Chondrocyte (in vitro differentiated cells): ENCODE measurements at regions not wholly inside any gene's neighbourhood (a gene's known extent, or its start where the extent isn't known, plus 50 kb on each side); places are given as distances from the start of the nearest gene placed in this dataset.

Source experiments
- DNase-seq: peaks from one replicate; pipeline ENCODE4 v3.0.0; 2021; ENCODE audit warnings: mixed read lengths, low spot score
- H3K27ac Mint-ChIP-seq: one replicate; pipeline ENCODE4 v1.8.0; 2021; ENCODE audit warnings: mild to moderate bottlenecking, moderate library complexity, mixed read lengths; ENCODE audit not compliant: unreplicated experiment
- H3K27me3 Mint-ChIP-seq: 2 replicates; pipeline ENCODE4 v1.8.0; 2021; ENCODE audit warnings: low read depth, mixed read lengths
- H3K36me3 Mint-ChIP-seq: 2 replicates; pipeline ENCODE4 v1.8.0; 2021; ENCODE audit warnings: low read depth, mixed read lengths
- H3K4me1 Mint-ChIP-seq: 2 replicates; pipeline ENCODE4 v1.8.0; 2021; ENCODE audit warnings: low read depth, mild to moderate bottlenecking, mixed read lengths
- H3K4me3 Mint-ChIP-seq: one replicate; pipeline ENCODE4 v1.8.0; 2021; ENCODE audit warnings: mild to moderate bottlenecking, moderate library complexity, mixed read lengths; ENCODE audit not compliant: unreplicated experiment
- H3K9me3 Mint-ChIP-seq: 2 replicates; pipeline ENCODE4 v1.8.0; 2021; ENCODE audit warnings: low read depth, mixed read lengths
- TF ChIP-seq, protein P1 (sequence below): fragments of 200-600 bp; sonication (generic); IDR thresholded peaks from 2 replicates; pipeline ENCODE4 v1.5.0; 2021; ENCODE audit warnings: antibody characterized with exemption, mild to moderate bottlenecking, moderate library complexity

DNA sequence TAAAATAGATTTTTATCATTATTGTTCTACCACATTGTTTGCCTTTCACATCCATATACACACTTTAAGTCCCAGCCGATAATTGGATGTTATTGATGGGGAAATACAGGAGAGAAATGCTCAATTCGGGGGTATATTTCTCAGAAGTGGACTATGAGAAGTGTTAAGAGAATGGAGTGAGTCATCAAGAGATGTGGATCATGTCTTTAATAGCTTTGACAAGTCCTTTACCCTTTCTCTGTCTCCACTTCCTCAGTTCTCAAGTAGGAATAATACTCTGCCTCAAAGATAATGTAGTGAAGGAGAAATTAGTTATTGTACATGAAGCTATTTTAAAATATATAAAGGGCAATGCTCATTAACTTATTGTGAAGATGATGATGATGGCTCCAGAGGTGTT is 1017.6 kb upstream of the PIK3C3 start:
- Mint-ChIP-seq H3K4me3 (no peak overlapping the region), H3K27ac (no peak overlapping the region), H3K4me1 (no peaks in the 10 kb centered on the region), H3K27me3 (peaks cover 2% of the 10 kb centered on the region), H3K36me3 (no peaks in the 10 kb centered on the region), H3K9me3 (no peaks in the 10 kb centered on the region)
- TF ChIP-seq, protein P1, sequence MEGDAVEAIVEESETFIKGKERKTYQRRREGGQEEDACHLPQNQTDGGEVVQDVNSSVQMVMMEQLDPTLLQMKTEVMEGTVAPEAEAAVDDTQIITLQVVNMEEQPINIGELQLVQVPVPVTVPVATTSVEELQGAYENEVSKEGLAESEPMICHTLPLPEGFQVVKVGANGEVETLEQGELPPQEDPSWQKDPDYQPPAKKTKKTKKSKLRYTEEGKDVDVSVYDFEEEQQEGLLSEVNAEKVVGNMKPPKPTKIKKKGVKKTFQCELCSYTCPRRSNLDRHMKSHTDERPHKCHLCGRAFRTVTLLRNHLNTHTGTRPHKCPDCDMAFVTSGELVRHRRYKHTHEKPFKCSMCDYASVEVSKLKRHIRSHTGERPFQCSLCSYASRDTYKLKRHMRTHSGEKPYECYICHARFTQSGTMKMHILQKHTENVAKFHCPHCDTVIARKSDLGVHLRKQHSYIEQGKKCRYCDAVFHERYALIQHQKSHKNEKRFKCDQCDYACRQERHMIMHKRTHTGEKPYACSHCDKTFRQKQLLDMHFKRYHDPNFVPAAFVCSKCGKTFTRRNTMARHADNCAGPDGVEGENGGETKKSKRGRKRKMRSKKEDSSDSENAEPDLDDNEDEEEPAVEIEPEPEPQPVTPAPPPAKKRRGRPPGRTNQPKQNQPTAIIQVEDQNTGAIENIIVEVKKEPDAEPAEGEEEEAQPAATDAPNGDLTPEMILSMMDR, result no peak
- DNase-seq, result no peak

DNA sequence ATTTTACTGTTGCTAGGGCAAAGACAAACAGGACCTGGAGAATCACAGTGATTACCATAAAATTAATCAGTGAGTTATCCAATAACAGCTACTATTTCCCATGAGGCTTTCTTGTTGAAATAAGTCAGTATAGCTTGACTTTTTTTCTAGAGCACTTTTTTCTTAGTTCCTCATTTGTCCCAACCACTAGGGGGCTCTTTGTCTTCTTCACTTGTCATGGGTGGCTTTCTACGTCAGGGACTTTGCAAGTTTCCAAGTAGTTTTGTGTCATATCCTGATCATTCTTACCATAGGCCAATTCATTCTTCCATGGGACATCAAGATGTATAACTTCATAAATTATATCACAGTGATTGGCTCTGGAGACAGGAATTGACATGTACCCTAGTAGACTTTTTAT is 1019.6 kb upstream of the PIK3C3 start:
- peaks cover 2% of the 10 kb centered on the region for H3K27me3 Mint-ChIP-seq
- no peak overlapping the region for H3K27ac Mint-ChIP-seq
- TF ChIP-seq, protein P1, result peak; percentile 71
- no peak for DNase-seq
- no peaks in the 10 kb centered on the region for H3K9me3 Mint-ChIP-seq
- no peaks in the 10 kb centered on the region for H3K4me1 Mint-ChIP-seq
- H3K4me3 Mint-ChIP-seq, result no peak overlapping the region
- H3K36me3 Mint-ChIP-seq, result no peaks in the 10 kb centered on the region

DNA sequence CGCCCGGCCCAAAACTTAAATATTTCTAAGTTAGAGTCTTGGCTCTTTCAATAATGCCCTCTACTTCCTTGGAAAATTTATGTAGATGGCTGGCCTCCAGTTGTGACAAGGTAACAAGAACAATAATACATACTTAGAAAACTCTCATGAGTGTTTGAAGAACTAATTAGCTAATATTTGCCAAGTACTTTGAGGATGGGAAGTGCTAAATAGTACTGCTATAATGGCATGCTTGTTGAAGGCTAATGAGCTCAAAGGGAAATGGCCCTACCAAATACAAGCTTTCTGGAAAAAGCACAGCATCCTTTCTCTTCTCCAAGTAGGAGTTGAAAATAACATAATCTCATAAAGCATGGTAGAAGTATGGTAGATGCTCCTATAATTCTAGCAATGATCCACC is 1022.2 kb upstream of the PIK3C3 start:
- Mint-ChIP-seq H3K27me3 (peaks cover 2% of the 10 kb centered on the region), H3K27ac (no peak overlapping the region), H3K4me1 (no peaks in the 10 kb centered on the region), H3K4me3 (no peak overlapping the region), H3K36me3 (no peaks in the 10 kb centered on the region), H3K9me3 (no peaks in the 10 kb centered on the region)
- TF ChIP-seq, protein P1, result no peak
- DNase-seq, result no peak

DNA sequence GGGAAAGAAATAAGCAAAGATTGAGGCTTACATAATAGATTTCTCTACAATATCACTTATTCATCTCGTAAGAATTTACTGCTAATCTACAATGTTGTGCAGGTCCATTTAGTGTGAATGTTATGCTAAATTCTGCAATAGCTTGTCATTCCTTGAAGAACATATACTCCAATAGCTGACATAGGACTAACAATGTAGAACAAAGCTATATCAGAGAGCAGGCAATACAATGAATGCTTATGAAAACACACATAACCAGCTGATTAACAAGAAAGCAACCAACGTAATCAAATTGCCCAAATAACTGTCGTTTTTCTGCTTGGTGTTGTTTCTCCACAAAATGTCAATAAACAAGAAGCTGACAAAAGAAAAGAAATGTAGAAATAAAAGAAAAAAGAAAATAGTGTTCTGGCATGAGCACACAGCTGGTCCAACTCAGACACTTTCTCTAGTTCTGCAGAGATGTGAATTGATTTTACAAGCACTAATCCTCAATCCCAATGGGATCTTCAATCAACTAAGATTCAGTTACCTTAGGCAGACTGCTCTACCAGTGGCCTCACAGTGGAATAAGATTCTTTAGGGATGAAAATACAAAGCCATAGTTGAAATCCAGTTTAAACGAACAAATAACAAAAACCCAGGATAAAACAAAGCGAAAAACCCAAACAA is 1024.7 kb upstream of the PIK3C3 start:
- TF ChIP-seq, protein P1, result no peak
- H3K4me1 Mint-ChIP-seq, result no peaks in the 10 kb centered on the region
- no peak overlapping the region for H3K27ac Mint-ChIP-seq
- no peak overlapping the region for H3K4me3 Mint-ChIP-seq
- no peaks in the 10 kb centered on the region for H3K36me3 Mint-ChIP-seq
- no peaks in the 10 kb centered on the region for H3K9me3 Mint-ChIP-seq
- H3K27me3 Mint-ChIP-seq, result peaks cover 4% of the 10 kb centered on the region
- no peak for DNase-seq

DNA sequence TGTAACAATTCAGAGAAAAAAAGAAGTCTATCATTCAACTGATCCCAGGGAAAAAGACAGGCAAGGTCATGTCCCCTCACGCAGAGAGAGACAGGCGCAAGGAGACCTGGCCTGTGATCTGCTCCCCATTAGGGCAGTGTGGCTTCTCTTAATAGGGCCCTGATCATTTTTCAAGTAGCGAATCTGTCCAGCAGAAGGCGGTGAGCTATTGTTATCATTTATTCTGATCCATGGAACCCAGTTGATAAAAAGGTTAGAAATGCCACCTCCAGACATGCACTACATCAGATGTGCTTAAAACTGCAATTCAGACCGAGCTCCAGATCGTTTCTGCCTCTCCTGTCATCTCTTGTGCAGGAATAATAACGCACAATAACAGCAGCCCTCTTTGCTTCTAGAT is 1025.6 kb upstream of the PIK3C3 start:
- H3K4me3 Mint-ChIP-seq, result no peak overlapping the region
- no peaks in the 10 kb centered on the region for H3K4me1 Mint-ChIP-seq
- no peaks in the 10 kb centered on the region for H3K9me3 Mint-ChIP-seq
- H3K27me3 Mint-ChIP-seq, result peaks cover 4% of the 10 kb centered on the region
- DNase-seq, result no peak
- TF ChIP-seq, protein P1, result no peak
- H3K27ac Mint-ChIP-seq, result no peak overlapping the region
- H3K36me3 Mint-ChIP-seq, result no peaks in the 10 kb centered on the region
